ENCODE measurements at regions not wholly inside any gene's neighbourhood (a gene's known extent, or its start where the extent isn't known, plus 50 kb on each side); places are given as distances from the start of the nearest gene placed in this dataset.
"Not testable (repeated sequence)": the region's sequence is repeated elsewhere in the genome, so short reads cannot be mapped to it uniquely, and the experiment has no call there.

GRCh38 chr9:40909821-40910220, 218.7 kb downstream of the FOXD4L6 start:
- DNase-seq (ENCODE audit: low read depth in 2 of 2, low spot score in 1 of 2) = no peak

- DNase-seq (ENCODE audit: low read depth in 2 of 2, low spot score in 1 of 2) = not testable (repeated sequence)
These were observed 219.4 kb downstream of the FOXD4L6 start for GRCh38 chr9:40909111-40909510.

- DNase-seq (ENCODE audit: low read depth in 2 of 2, low spot score in 1 of 2) = no peak
These were observed 220.5 kb downstream of the FOXD4L6 start for GRCh38 chr9:40907657-40908624.

- DNase-seq (ENCODE audit: low read depth in 2 of 2, low spot score in 1 of 2) = not testable (repeated sequence)
These were observed 221.6 kb downstream of the FOXD4L6 start for GRCh38 chr9:40906879-40907278.

GRCh38 chr9:40892315-40892714, 236.2 kb downstream of the FOXD4L6 start:
- DNase-seq (ENCODE audit: low read depth in 2 of 2, low spot score in 1 of 2) = not testable (repeated sequence)

- not testable (repeated sequence) for DNase-seq (ENCODE audit: low read depth in 2 of 2, low spot score in 1 of 2)
These were observed 242.6 kb downstream of the FOXD4L6 start for GRCh38 chr9:40885858-40886257.

- DNase-seq (ENCODE audit: low read depth in 2 of 2, low spot score in 1 of 2) = not testable (repeated sequence)
These were observed 243.5 kb downstream of the FOXD4L6 start for GRCh38 chr9:40884902-40885490.

GRCh38 chr9:40884072-40884901, 244.2 kb downstream of the FOXD4L6 start:
- DNase-seq (ENCODE audit: low read depth in 2 of 2, low spot score in 1 of 2) = no peak

GRCh38 chr9:40883423-40884071, 244.9 kb downstream of the FOXD4L6 start:
- DNase-seq (ENCODE audit: low read depth in 2 of 2, low spot score in 1 of 2) = not testable (repeated sequence)

GRCh38 chr9:40873753-40874295, 254.7 kb downstream of the FOXD4L6 start:
- DNase-seq (ENCODE audit: low read depth in 2 of 2, low spot score in 1 of 2) = not testable (repeated sequence)

- DNase-seq (ENCODE audit: low read depth in 2 of 2, low spot score in 1 of 2) = not testable (repeated sequence)
These were observed 260.0 kb downstream of the FOXD4L6 start for GRCh38 chr9:40868437-40868836.

Data from stimulated activated CD8-positive, alpha-beta memory T cell treated with anti-CD3 and anti-CD28 coated beads, Interleukin-4, amount 100 ng/mL, for 1 hour (primary cell).